ENCODE measurements at regions not wholly inside any gene's neighbourhood (a gene's known extent, or its start where the extent isn't known, plus 50 kb on each side); places are given as distances from the start of the nearest gene placed in this dataset.

DNA sequence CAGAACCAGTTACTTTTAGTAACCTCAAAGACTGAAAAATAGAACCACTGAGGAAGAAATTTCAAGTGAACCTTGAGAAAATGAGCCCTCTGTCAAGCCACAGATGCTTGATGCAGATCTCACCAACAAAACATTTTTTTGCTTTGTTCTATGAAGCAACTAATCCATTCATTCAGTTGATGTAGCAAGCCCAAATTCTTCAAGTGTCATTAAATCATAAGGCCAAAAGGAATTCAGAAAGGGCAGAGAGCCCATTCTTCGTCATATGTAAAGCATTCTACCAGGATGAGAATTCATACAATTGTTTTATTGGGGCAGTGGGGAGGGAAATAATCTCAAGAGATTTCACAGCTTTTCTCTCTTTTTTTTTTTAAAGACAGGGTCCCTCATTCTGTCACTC lies 218.0 kb upstream of the RGS6 start:
- ATAC-seq (ENCODE audit: low FRiP score in 2 of 2): no peak
- no peaks in the 10 kb centered on the region for H3K27me3 ChIP-seq
- H3K4me3 ChIP-seq: no peak overlapping the region
- TF ChIP-seq EP300 (IDR thresholded peaks at IDR 0.05) (no peak), POLR2A (IDR thresholded peaks at IDR 0.05) (no peak), POLR2AphosphoS5 (IDR thresholded peaks at IDR 0.05) (no peak)
- TF ChIP-seq, protein P1, sequence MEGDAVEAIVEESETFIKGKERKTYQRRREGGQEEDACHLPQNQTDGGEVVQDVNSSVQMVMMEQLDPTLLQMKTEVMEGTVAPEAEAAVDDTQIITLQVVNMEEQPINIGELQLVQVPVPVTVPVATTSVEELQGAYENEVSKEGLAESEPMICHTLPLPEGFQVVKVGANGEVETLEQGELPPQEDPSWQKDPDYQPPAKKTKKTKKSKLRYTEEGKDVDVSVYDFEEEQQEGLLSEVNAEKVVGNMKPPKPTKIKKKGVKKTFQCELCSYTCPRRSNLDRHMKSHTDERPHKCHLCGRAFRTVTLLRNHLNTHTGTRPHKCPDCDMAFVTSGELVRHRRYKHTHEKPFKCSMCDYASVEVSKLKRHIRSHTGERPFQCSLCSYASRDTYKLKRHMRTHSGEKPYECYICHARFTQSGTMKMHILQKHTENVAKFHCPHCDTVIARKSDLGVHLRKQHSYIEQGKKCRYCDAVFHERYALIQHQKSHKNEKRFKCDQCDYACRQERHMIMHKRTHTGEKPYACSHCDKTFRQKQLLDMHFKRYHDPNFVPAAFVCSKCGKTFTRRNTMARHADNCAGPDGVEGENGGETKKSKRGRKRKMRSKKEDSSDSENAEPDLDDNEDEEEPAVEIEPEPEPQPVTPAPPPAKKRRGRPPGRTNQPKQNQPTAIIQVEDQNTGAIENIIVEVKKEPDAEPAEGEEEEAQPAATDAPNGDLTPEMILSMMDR (IDR thresholded peaks at IDR 0.05): no peak
- peaks cover 0 to 6% (median 5%) of the 10 kb centered on the region in 4 donors for H3K4me1 ChIP-seq
- no peaks in the 10 kb centered on the region for H3K9me3 ChIP-seq
- no peak overlapping the region for H3K27ac ChIP-seq
- 70 to 84% methylated on average over 1 of the region's 1 CpG for WGBS, 2 donors
- DNase-seq: no peak
- H3K36me3 ChIP-seq: peaks cover 0 to 16% (median 0%) of the 10 kb centered on the region in 4 donors

DNA sequence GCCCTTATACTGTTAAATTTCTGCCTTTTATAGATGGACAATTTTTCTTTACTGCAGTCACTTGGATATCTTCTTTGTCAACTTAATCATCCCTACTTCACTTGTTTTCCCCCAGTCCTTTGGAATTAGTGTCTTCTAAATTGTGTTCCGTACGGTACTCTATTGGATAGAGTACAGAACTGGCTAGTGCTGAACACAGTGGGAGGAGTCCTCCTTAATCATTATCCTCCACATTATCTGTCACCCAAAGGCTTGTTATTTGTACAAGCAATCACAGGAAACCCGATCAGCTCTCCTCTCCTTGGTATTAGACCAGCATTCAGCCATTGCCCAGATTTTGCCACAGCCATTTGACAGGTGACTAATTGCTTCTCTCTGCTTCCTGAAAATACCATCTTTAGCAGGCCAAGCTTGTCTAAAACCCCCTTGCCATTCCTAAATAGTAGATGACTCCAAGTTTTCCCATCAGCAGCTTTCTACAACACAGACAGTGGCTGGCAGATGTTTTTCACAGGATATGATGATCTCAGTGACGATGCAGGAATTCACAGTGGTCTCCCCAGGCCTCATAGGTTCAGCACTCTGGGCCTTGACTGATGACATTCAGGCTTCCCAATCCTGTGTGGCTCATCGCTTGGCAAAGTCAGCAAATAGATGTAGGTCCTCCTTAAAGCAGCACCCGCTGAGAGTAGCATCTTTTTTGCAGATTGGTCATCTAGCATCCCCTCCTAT lies 216.0 kb upstream of the RGS6 start:
- H3K36me3 ChIP-seq: peaks cover 0 to 9% (median 0%) of the 10 kb centered on the region in 4 donors
- H3K9me3 ChIP-seq: no peaks in the 10 kb centered on the region
- no peaks in the 10 kb centered on the region for H3K27me3 ChIP-seq
- WGBS, 2 donors: 93 to 95% methylated on average over 6 of the region's 6 CpGs
- no peak for ATAC-seq (ENCODE audit: low FRiP score in 2 of 2)
- TF ChIP-seq, protein P1 (IDR thresholded peaks at IDR 0.05): no peak
- TF ChIP-seq POLR2A (IDR thresholded peaks at IDR 0.05) (no peak), EP300 (IDR thresholded peaks at IDR 0.05) (no peak), POLR2AphosphoS5 (IDR thresholded peaks at IDR 0.05) (no peak)
- H3K4me1 ChIP-seq: peaks cover 0 to 6% (median 5%) of the 10 kb centered on the region in 4 donors
- H3K4me3 ChIP-seq: no peak overlapping the region
- no peak for DNase-seq
- no peak overlapping the region for H3K27ac ChIP-seq

DNA sequence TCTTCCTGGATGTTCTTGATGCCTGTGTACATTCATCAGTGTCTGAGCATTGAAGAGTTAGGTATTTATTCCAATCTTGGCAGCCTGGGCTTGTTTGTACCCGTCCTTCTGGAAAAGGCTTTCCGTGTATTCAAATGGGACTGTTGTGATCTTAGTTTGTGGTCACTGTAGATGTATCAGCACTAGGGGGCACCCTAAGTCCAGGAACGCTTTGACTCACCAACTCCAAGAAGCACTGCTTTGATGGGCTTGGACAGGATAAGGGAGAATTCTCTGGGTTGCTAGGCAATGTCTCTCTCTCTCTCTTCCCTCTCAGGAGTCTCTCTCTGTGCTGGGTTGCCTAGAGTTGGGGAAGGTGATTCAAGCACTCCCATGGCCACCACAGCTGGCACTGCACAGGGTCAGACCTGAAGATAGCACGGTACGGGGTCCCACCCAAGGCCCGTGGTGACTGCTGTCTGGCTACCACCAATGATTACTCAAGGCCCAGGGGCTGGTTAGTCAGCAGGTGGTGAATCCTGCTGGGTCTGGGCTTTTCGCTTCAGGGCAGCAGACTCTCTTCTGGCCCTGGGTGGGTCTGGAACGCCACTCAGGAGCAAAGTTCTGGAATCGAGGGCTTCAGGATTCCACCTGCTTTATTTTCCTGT lies 211.1 kb upstream of the RGS6 start:
- Histone ChIP-seq H3K27me3 (no peaks in the 10 kb centered on the region), H3K4me1 (peaks cover 0 to 5% (median 2%) of the 10 kb centered on the region in 4 donors), H3K4me3 (no peak overlapping the region), H3K36me3 (peaks cover 0 to 25% (median 13%) of the 10 kb centered on the region in 4 donors), H3K9me3 (no peaks in the 10 kb centered on the region), H3K27ac (no peak overlapping the region)
- WGBS, 2 donors: 77 to 79% methylated on average over 6 to 9 of the region's 9 CpGs
- peak; percentile 75 to 78 for ATAC-seq (ENCODE audit: low FRiP score in 2 of 2)
- TF ChIP-seq EP300 (IDR thresholded peaks at IDR 0.05): no peak
- TF ChIP-seq, protein P1 (IDR thresholded peaks at IDR 0.05): peak; percentile 38 to 72 (median 55)
- DNase-seq: peak in 1 of 2 donors; percentile 33

DNA sequence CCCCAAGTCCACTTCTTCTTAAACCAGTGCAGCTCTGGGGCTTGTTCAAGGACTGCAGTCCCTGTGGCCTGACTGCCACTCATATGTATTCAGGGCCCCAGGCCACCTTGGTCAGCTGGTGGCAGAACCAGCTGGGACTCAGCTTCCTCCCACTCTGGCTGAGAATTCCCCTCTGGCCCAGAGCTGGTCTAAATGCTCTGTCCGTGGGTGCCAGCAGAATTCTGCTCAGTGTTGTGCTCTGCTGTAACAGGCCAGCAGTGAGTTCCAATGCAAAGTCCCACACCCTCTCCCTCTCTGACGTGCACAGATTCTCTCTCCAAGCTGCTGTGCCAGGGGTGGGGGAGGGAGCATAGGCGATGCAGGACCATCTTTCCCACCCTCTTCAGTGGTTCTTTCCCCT lies 210.4 kb upstream of the RGS6 start:
- Histone ChIP-seq H3K4me3 (no peak overlapping the region), H3K4me1 (peaks cover 0 to 5% (median 4%) of the 10 kb centered on the region in 4 donors), H3K27ac (no peak overlapping the region), H3K27me3 (no peaks in the 10 kb centered on the region), H3K9me3 (no peaks in the 10 kb centered on the region), H3K36me3 (peaks cover 0 to 28% (median 13%) of the 10 kb centered on the region in 4 donors)
- DNase-seq (no peak), ATAC-seq (ENCODE audit: low FRiP score in 2 of 2) (no peak)
- TF ChIP-seq EP300 (IDR thresholded peaks at IDR 0.05): no peak
- TF ChIP-seq POLR2AphosphoS5 (IDR thresholded peaks at IDR 0.05): no peak
- TF ChIP-seq, protein P1 (IDR thresholded peaks at IDR 0.05): no peak
- no peak for TF ChIP-seq POLR2A (IDR thresholded peaks at IDR 0.05)
- WGBS, 2 donors: 80 to 95% methylated on average over 3 of the region's 3 CpGs
